Omental fat pad (tissue), 3 donors: ENCODE measurements at regions not wholly inside any gene's neighbourhood (a gene's known extent, or its start where the extent isn't known, plus 50 kb on each side); places are given as distances from the start of the nearest gene placed in this dataset.
A peak's percentile ranks its signal among the peaks of the same experiment; 100 is the strongest.
"Not testable (repeated sequence)": the region's sequence is repeated elsewhere in the genome, so short reads cannot be mapped to it uniquely, and the experiment has no call there.

Source experiments
- ATAC-seq: fragments of 150-250 bp; one replicate; pipeline ENCODE4 v1.9.1; 2016; ENCODE audit warnings: mild to moderate bottlenecking, moderate library complexity; ENCODE audit not compliant: low FRiP score
- DNase-seq: peaks from one replicate; pipeline ENCODE4 v3.0.0-alpha.2; 2019; ENCODE audit warnings: low spot score
- CTCF ChIP-seq, 3 donors: fragments of 450-650 bp; IDR thresholded peaks; one replicate each; pipeline ENCODE4 v1.5.1; 2016 to 2017; ENCODE audit warnings: antibody characterized with exemption in 3 of 3, mild to moderate bottlenecking in 3 of 3, moderate library complexity in 2 of 3

GRCh38 chr16:21512280-21513192 lies 86.8 kb upstream of the METTL9 start:
- not testable (repeated sequence) for ATAC-seq, DNase-seq

DNA sequence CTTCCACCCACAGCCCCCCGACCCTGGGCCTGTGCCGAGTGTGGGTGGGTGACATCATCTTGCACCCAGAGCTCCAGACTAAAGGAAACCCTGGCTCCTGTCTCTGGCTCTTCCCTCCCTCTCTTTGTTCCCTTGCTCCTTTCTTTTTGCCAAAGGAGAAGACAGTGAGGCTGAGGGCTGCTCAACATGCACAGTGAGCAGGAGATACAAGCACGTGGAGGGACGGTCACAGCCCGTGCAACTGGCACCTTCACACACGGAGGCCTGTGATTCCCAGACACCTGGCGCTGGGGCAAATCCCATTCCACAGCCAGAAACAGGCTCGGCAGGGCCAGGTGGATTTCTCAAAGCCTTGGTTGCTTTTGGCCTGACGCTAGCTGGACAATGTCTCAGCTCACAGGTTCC lies 86.0 kb upstream of the METTL9 start:
- ATAC-seq, DNase-seq: not testable (repeated sequence)

DNA sequence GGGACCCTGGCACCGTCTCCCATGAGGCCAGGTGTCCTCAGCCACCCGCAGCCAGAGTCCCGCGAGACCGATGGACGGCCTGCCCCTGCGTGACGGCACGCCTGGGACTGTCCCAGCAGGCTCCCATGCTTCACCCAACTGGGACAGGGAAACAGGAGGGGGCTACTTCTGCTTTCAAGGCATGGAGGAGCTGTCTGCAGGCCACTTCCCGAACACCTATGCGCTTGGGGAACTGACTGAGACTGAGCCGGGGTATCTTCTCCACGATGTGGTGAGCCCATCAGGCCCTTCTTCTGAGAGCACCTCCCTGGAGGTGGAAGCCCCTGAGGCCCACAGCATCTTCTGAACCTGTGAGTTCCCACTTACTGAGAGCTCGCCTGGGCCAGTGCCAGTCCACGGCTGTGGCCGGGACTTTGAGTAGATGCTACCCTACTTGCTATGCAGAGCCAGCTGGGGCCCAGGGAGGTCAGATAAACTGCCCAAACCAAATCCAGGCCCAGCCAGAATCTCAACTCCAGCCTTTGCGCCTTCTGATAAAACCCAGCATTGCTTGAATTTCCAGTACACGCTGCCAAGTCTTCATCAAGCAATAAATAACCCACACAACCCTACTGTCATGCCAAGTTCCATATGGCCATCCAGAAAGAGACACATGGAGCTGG lies 85.4 kb upstream of the METTL9 start:
- not testable (repeated sequence) for ATAC-seq, DNase-seq

GRCh38 chr16:21514474-21514840 lies 84.9 kb upstream of the METTL9 start:
- not testable (repeated sequence) for ATAC-seq, DNase-seq

DNA sequence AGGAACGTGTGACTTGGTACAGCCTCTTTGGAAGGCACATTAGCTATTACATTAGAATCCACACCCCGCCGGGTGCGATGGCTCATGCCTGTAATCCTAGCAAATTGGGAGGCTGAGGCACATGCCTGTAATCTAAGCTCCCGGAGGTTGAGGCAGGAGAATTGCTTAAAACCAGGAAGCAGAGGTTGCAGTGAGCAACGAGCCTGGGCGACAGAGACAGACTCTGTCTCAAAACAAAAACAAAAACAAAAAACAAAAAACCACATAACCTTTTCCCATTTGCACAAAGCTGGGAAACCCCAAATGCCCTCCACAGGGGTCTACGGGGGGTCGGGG lies 82.7 kb upstream of the METTL9 start:
- DNase-seq, ATAC-seq: not testable (repeated sequence)

DNA sequence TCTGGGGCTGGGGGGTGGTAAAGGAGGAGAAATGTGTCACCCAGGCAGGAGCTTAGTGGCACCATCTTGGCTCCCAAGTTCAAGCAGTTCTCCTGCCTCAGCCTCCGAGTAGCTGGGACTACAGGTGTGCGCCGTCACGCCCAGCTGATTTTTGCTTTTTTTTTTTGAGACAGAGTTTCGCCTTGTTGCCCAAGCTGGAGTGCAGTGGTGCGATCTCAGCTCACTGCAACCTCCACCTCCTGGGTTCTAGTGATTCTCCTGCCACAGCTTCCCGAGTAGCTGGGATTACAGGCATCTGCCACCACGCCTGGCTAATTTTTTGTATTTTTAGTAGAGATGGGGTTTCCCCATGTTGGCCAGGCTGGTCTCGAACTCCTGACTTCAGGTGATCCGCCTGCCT lies 82.1 kb upstream of the METTL9 start:
- DNase-seq, ATAC-seq: not testable (repeated sequence)

DNA sequence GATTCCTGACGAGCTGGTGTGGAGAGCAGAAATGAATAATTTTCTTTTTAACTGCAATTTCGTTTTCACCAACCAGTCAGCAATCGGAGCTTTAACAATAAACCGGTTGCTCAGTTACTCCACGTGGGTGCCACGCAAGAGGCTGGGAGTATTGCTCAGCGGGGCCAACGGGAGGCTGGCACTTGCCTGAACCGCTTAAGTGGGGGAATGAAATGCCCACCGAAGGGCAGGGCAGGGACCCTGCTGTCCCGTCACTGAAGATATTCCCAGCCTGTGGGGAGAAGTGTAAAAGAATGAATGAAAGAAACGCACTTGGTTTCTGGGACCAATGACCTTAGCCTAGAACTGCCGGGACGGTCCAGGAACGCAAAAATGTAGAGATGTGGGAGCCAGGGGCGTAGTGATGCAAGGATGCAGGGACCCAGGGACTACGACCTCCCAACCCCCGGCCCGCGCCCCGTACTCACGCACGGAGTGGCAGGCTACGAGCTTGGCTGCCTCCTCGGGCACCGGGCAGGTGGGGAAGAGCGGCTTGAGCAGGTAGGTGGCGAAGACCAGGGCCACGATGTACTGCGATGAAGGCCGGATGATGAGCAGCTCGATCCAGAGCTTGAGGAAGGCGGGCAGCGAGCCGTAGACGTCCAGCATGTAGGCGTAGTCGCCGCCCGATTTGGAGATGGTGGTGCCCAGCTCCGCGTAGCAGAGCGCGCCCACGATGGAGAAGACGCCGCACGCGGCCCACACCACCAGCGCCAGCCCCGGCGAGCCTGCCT lies 79.8 kb upstream of the METTL9 start:
- peak; percentile 52 for ATAC-seq
- DNase-seq: not testable (repeated sequence)

DNA sequence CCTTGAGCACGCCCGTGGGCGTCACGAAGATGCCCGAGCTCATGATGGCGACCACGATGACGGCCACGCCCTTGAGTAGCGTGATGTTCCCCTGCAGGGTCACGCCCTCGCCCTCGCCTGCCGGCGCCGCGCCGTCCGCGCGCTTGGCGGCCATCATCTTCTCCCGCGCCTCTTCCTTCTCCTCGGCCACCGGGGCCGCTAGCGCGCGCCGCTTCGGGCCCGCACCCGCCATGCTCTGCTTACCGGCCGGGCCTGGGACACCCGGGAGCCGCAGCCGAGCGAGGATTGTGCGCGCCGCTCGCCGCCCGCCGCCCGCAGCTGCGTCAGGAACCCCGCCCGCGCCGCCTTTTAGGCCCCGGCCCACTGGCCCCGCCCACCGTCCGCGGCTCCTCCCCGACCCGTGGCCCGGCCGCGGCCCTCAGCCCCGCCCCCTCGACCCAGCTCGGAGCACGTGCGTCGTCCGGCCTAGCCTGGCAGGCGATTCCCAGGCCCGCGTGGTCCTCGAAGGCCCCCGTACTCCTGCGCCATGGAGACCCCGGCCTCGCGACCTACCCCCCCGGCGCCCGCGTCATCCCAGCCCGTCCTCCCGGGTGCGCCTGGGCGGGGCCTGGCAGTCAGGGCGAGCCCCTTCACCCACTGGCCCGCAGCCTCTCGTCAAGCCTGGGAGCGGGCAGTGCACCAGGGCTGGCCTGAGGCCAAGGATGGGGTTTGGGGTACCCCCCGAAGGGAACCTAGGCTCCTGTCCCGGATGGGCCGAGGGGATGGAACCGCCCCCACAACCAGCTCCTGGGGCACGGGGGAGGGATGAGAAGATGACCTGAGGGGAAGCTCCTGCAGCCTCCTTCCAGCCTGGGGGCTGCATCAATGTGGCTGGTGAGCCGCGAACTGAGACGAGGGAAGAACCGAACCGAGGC lies 79.0 kb upstream of the METTL9 start:
- ATAC-seq (peak; percentile 86), DNase-seq (peak; percentile 78)

- not testable (repeated sequence) for ATAC-seq, DNase-seq
Observed at GRCh38 chr16:21521048-21521389, 78.4 kb upstream of the METTL9 start.

DNA sequence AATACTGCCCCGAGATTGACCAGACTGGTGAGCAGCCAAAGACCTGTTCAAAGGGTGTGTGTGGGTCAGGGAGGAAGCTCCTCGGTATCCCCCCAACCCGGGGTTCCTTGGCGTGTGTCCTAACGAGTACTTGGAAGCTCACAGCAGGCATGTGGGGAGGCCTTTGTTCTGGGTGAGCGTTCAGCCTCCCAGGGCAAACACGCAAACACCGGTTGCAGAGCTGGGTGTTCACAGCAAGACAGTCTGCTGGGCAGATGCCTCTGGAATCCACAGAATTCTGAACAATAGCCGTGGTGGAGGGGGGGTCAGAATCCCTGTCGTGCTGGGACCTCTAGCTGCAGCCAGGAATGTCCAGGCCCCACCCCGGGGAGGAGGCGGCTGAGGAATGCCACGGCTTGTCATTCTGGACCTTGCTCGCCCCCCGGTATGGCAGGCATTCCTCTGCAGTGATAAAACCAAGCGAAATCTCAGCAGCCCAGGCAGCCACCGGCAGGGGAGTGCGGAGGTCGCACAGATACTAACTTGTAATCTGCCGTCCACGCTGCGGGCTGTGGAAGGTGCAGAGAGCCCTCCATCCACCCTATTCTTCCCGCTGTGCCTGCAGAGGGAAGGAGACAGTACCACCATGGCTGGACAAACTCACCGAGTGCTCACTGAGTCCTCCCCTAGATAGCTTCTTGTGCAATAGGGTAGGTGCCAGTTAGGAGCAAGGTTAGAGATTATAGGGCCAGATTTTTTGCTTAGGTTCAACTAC lies 77.8 kb upstream of the METTL9 start:
- ATAC-seq, DNase-seq: not testable (repeated sequence)

DNA sequence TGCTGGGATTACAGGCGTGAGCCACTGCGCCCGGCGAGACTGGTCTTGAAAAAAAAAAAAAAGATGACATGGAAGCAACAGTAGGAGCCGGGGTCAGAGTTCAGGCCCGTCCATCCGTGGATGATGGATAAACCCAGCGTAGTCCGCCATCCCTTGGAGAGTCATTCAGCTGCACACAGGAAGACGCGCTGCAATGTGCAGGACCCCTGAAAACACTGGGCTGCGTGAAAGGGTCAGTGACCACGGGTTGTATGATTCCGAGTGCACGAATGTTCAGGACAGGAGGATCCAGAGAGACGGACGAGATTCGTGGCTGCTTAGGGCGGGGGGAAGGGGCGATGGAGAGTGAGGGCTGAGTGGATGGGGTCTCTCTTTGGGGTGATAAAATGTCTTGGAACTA lies 76.5 kb upstream of the METTL9 start:
- ATAC-seq, DNase-seq: not testable (repeated sequence)

DNA sequence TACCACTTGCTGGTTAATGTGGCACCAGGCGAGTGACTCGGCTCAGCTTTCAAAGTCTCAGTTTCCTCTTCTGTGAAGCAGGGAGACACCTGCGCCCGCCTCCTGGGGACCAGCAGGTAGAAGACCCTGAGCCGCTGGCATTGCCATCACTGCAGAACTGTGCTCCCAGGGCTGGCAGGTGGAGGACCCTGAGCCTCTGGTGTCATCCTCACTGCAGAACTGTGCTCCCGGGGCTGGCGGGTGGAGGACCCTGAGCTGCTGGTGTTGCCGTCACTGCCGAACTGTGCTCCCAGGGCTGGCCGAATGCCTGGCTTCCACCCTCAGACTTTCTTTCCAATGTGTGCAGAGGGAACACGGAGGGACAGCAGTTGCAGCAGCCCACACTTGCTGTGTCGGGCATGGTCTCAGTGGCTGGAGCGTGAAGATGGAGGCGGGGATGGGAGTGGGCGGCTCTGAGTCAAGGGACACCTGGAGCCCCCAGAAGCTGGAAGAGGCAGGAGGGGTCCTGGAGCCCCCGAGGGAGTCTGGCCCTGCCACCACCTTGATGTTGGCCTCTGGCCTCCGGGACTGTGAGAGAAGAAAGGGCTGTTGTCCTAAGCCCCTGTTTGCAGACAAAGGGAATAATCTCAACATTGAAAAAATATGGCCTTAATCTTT lies 75.8 kb upstream of the METTL9 start:
- TF ChIP-seq CTCF (IDR thresholded peaks at IDR 0.05): no peak
- ATAC-seq: no peak
- no peak for DNase-seq
